ENCODE measurements at regions not wholly inside any gene's neighbourhood (a gene's known extent, or its start where the extent isn't known, plus 50 kb on each side); places are given as distances from the start of the nearest gene placed in this dataset.

DNA sequence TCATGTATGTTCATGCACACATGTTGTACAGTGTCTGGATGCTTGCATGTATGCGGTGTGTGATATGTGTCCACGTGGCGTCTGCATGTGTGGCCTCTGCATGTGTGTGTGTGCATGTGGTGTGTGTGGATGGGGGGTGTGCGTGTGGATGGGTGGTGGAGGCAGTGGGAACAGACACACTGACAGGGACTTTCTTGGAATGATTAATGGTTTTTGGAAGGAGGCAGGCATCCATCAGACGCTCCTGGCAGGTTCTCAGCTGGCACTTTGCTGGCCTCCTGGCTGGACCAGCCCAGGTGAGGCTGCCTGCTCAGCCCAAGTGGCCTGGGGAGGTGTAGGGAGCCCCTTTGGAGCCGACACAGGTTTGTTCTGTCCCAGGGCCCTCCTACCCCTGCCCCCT is 121.2 kb upstream of the CIBAR2 start:
- TF ChIP-seq, protein P1, sequence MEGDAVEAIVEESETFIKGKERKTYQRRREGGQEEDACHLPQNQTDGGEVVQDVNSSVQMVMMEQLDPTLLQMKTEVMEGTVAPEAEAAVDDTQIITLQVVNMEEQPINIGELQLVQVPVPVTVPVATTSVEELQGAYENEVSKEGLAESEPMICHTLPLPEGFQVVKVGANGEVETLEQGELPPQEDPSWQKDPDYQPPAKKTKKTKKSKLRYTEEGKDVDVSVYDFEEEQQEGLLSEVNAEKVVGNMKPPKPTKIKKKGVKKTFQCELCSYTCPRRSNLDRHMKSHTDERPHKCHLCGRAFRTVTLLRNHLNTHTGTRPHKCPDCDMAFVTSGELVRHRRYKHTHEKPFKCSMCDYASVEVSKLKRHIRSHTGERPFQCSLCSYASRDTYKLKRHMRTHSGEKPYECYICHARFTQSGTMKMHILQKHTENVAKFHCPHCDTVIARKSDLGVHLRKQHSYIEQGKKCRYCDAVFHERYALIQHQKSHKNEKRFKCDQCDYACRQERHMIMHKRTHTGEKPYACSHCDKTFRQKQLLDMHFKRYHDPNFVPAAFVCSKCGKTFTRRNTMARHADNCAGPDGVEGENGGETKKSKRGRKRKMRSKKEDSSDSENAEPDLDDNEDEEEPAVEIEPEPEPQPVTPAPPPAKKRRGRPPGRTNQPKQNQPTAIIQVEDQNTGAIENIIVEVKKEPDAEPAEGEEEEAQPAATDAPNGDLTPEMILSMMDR (IDR thresholded peaks at IDR 0.05): no peak
- no peak for TF ChIP-seq POLR2A (IDR thresholded peaks at IDR 0.05)
